ENCODE measurements at regions not wholly inside any gene's neighbourhood (a gene's known extent, or its start where the extent isn't known, plus 50 kb on each side); places are given as distances from the start of the nearest gene placed in this dataset.

DNA sequence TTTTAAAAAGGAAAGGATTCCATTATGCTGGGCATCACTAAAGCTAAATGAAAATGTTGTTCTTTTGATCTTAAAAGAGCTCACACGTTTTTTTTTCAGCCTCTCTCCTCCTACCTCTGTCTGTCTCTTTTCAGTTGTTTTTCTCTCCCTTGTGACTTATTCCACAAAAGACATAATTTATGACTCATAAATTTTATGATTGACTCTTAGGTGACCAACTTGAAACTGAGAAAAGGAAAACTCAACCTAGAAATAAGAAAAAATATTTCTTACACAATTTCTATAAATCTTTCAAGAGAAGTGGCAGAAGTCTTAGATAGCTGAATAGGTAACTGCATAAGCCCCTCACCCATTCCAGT is 227.7 kb upstream of the DDHD1 start:
- Histone ChIP-seq H3K14ac (ENCODE audit: insufficient read depth, low read length) (no peak overlapping the region), H4K5ac (ENCODE audit: insufficient read length, low read depth, low read length) (no peak overlapping the region), H3T11ph (ENCODE audit: low read length) (no peak overlapping the region), H3K79me1 (ENCODE audit: insufficient read depth, low read depth, low read length, poor library complexity, severe bottlenecking) (no peaks in the 10 kb centered on the region), H3K9ac (ENCODE audit: extremely low read depth, insufficient read length, low read length) (no peak overlapping the region), H3K4me1 (ENCODE audit: insufficient read depth, low read length) (no peaks in the 10 kb centered on the region), H3K4me2 (ENCODE audit: insufficient read depth, insufficient read length, low read length) (no peak overlapping the region), H2BK12ac (ENCODE audit: insufficient read length, low read depth, low read length) (no peak overlapping the region), H3K4ac (ENCODE audit: low read depth, low read length) (no peak overlapping the region), H2BK20ac (ENCODE audit: low read depth, low read length, poor library complexity, severe bottlenecking) (no peak overlapping the region), H3K18ac (ENCODE audit: insufficient read length, low read depth, low read length) (no peak overlapping the region), H3K27ac (ENCODE audit: insufficient read length, low read depth, low read length) (no peak overlapping the region), H3K27me3 (ENCODE audit: insufficient read depth, low read length) (no peaks in the 10 kb centered on the region), H4K8ac (replicated peaks; ENCODE audit: insufficient read length, low read depth, low read length) (no peak overlapping the region), H3K79me2 (ENCODE audit: insufficient read depth, low read length) (no peaks in the 10 kb centered on the region), H2AK5ac (ENCODE audit: insufficient read length, low read length) (no peak overlapping the region), H2BK5ac (ENCODE audit: insufficient read length, low read length) (no peak overlapping the region), H4K91ac (ENCODE audit: insufficient read length, low read depth, low read length) (no peak overlapping the region), H2BK120ac (ENCODE audit: low read depth, low read length, poor library complexity, severe bottlenecking) (no peak overlapping the region), H2AFZ (ENCODE audit: low read length) (no peak overlapping the region), H3K9me3 (ENCODE audit: control insufficient read depth, low read depth, low read length) (no peaks in the 10 kb centered on the region), H3K23ac (ENCODE audit: insufficient read length, low read depth, low read length) (no peak overlapping the region), H4K20me1 (ENCODE audit: control insufficient read depth, insufficient read depth, insufficient read length) (no peaks in the 10 kb centered on the region), H3K56ac (ENCODE audit: insufficient read length, low read depth, low read length) (no peak overlapping the region), H2BK15ac (ENCODE audit: low read depth, low read length) (no peak overlapping the region), H3K23me2 (ENCODE audit: insufficient read length, low read depth, low read length, poor library complexity, severe bottlenecking) (no peaks in the 10 kb centered on the region)
- H3K27me3 Mint-ChIP-seq (ENCODE audit: low read depth): no peaks in the 10 kb centered on the region
- H3K27ac Mint-ChIP-seq: no peak overlapping the region
- H3K4me3 Mint-ChIP-seq: no peak overlapping the region
- no peaks in the 10 kb centered on the region; a peak in 1 of 4 replicates for H3K4me1 Mint-ChIP-seq
- H3K36me3 Mint-ChIP-seq (ENCODE audit: insufficient read depth in 1 of 3, low read depth in 3 of 3): no peaks in the 10 kb centered on the region
- no peaks in the 10 kb centered on the region; a peak in 1 of 5 replicates for H3K9me3 Mint-ChIP-seq
- no peak for TF ChIP-seq CTCF (conservative IDR thresholded peaks at IDR 0.05)
- DNase-seq: no peak
- no CpG with 5 or more reads among the region's 1 CpG for WGBS (ENCODE audit: extremely low coverage, insufficient read length, low lambda C conversion rate)
